Prostate gland (tissue), 2 donors: ENCODE measurements at regions not wholly inside any gene's neighbourhood (a gene's known extent, or its start where the extent isn't known, plus 50 kb on each side); places are given as distances from the start of the nearest gene placed in this dataset.
"Not testable (repeated sequence)": the region's sequence is repeated elsewhere in the genome, so short reads cannot be mapped to it uniquely, and the experiment has no call there.

ENCODE experiments used
- POLR2A ChIP-seq: fragments of 450-650 bp; IDR thresholded peaks from one replicate; pipeline ENCODE4 v1.6.1; 2016; ENCODE audit warnings: antibody characterized with exemption, mild to moderate bottlenecking
- POLR2AphosphoS5 ChIP-seq: sonication (generic); formaldehyde crosslinking; IDR thresholded peaks from one replicate; pipeline ENCODE4 v1.6.1; 2017; ENCODE audit warnings: antibody characterized with exemption
- TF ChIP-seq, protein P1 (sequence below), 4 experiments: fragments of 200-600 bp in 2 of 4; fragments of 450-650 bp in 2 of 4; sonication (generic) in 2 of 4; IDR thresholded peaks; 1 replicate in 3 of 4; 2 replicates in 1 of 4; pipeline ENCODE4 v1.5.1; 2016 to 2019; ENCODE audit warnings: antibody characterized with exemption in 4 of 4, mild to moderate bottlenecking in 2 of 4, moderate library complexity in 2 of 4

DNA sequence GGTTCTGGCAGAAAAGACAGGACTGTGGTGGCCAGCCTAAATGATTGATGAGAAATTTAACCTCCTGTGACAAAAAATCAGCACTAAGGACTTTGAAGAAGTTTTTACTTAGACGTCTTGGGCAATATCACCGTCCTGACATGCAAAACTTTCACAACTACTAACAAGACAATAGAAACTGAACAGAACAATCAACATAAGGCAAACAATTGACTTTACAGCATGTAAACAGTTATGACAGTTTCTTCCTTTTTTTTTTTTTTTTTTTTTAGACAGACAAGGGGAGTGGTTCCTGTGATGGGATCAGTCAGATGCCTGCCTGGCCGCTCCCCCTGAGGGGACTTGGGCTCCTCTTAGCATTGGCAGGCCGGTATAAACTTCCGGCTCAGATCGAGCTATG, 100.8 kb downstream of the ALG1L2 start:
- TF ChIP-seq, protein P1, sequence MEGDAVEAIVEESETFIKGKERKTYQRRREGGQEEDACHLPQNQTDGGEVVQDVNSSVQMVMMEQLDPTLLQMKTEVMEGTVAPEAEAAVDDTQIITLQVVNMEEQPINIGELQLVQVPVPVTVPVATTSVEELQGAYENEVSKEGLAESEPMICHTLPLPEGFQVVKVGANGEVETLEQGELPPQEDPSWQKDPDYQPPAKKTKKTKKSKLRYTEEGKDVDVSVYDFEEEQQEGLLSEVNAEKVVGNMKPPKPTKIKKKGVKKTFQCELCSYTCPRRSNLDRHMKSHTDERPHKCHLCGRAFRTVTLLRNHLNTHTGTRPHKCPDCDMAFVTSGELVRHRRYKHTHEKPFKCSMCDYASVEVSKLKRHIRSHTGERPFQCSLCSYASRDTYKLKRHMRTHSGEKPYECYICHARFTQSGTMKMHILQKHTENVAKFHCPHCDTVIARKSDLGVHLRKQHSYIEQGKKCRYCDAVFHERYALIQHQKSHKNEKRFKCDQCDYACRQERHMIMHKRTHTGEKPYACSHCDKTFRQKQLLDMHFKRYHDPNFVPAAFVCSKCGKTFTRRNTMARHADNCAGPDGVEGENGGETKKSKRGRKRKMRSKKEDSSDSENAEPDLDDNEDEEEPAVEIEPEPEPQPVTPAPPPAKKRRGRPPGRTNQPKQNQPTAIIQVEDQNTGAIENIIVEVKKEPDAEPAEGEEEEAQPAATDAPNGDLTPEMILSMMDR (IDR thresholded peaks at IDR 0.05), result not testable (repeated sequence)
- not testable (repeated sequence) for TF ChIP-seq POLR2A, POLR2AphosphoS5
